H9 (cell line): ENCODE measurements at regions not wholly inside any gene's neighbourhood (a gene's known extent, or its start where the extent isn't known, plus 50 kb on each side); places are given as distances from the start of the nearest gene placed in this dataset.

Source experiments
- DNase-seq: peaks from one replicate; pipeline ENCODE4 v3.0.0-alpha.2; 2017
- H2AFZ ChIP-seq: one replicate; pipeline ENCODE4 v1.6.1; 2013; ENCODE audit warnings: mild to moderate bottlenecking, low read length, control low read depth, moderate library complexity
- H2AK5ac ChIP-seq: 2 replicates; pipeline ENCODE4 v1.6.1; 2013; ENCODE audit warnings: low read length, control low read depth, mixed read lengths; ENCODE audit not compliant: insufficient read length
- H2BK120ac ChIP-seq: one replicate; pipeline ENCODE4 v1.6.1; 2013; ENCODE audit warnings: low read depth, mild to moderate bottlenecking, low read length, control low read depth, inconsistent platforms; ENCODE audit not compliant: poor library complexity, severe bottlenecking
- H2BK12ac ChIP-seq: 2 replicates; pipeline ENCODE4 v1.6.1; 2013; ENCODE audit warnings: low read length, control low read depth, mixed read lengths, low read depth; ENCODE audit not compliant: insufficient read length
- H2BK15ac ChIP-seq: 2 replicates; pipeline ENCODE4 v1.6.1; 2013; ENCODE audit warnings: low read depth, low read length, control low read depth
- H2BK20ac ChIP-seq: one replicate; pipeline ENCODE4 v1.6.1; 2013; ENCODE audit warnings: low read depth, mild to moderate bottlenecking, low read length, control low read depth, inconsistent platforms; ENCODE audit not compliant: poor library complexity, severe bottlenecking
- H2BK5ac ChIP-seq: 2 replicates; pipeline ENCODE4 v1.6.1; 2013; ENCODE audit warnings: low read length, control low read depth, mixed read lengths; ENCODE audit not compliant: insufficient read length
- H3K14ac ChIP-seq: 2 replicates; pipeline ENCODE4 v1.6.1; 2013; ENCODE audit warnings: low read length, control low read depth; ENCODE audit not compliant: insufficient read depth
- H3K18ac ChIP-seq: 2 replicates; pipeline ENCODE4 v1.6.1; 2013; ENCODE audit warnings: low read depth, mild to moderate bottlenecking, mixed read lengths, low read length, control low read depth; ENCODE audit not compliant: insufficient read length
- H3K23ac ChIP-seq: 2 replicates; pipeline ENCODE4 v1.6.1; 2013; ENCODE audit warnings: low read length, control low read depth, mixed read lengths, low read depth; ENCODE audit not compliant: insufficient read length
- H3K23me2 ChIP-seq: 2 replicates; pipeline ENCODE4 v1.6.1; 2013; ENCODE audit warnings: low read depth, mild to moderate bottlenecking, mixed read lengths, low read length, control low read depth; ENCODE audit not compliant: insufficient read length, poor library complexity, severe bottlenecking
- H3K27ac ChIP-seq: 2 replicates; pipeline ENCODE4 v1.5.1; 2013; ENCODE audit warnings: low read length, control low read depth, mixed read lengths, low read depth; ENCODE audit not compliant: insufficient read length
- H3K27me3 ChIP-seq: 2 replicates; pipeline ENCODE4 v1.6.1; 2013; ENCODE audit warnings: low read length, control low read depth, inconsistent platforms; ENCODE audit not compliant: insufficient read depth
- H3K4ac ChIP-seq: 2 replicates; pipeline ENCODE4 v1.6.1; 2013; ENCODE audit warnings: low read depth, mild to moderate bottlenecking, control low read depth, inconsistent platforms, low read length, moderate library complexity
- H3K4me1 ChIP-seq: 2 replicates; pipeline ENCODE4 v1.6.1; 2013; ENCODE audit warnings: low read length, control low read depth, inconsistent platforms; ENCODE audit not compliant: insufficient read depth
- H3K4me2 ChIP-seq: 2 replicates; pipeline ENCODE4 v1.6.1; 2013; ENCODE audit warnings: low read length, control low read depth, mixed read lengths; ENCODE audit not compliant: insufficient read length, insufficient read depth
- H3K56ac ChIP-seq: 2 replicates; pipeline ENCODE4 v1.6.1; 2013; ENCODE audit warnings: low read depth, mild to moderate bottlenecking, mixed read lengths, low read length, control low read depth; ENCODE audit not compliant: insufficient read length
- H3K79me1 ChIP-seq: 2 replicates; pipeline ENCODE4 v1.6.1; 2013; ENCODE audit warnings: low read depth, mild to moderate bottlenecking, moderate library complexity, low read length, control low read depth, inconsistent platforms; ENCODE audit not compliant: insufficient read depth, poor library complexity, severe bottlenecking
- H3K79me2 ChIP-seq: 2 replicates; pipeline ENCODE4 v1.6.1; 2013; ENCODE audit warnings: low read length, control low read depth, inconsistent platforms; ENCODE audit not compliant: insufficient read depth
- H3K9ac ChIP-seq: 2 replicates; pipeline ENCODE4 v1.6.1; 2013; ENCODE audit warnings: low read length, control low read depth, mixed read lengths; ENCODE audit not compliant: insufficient read length; ENCODE audit errors: extremely low read depth
- H3K9me3 ChIP-seq: one replicate; pipeline ENCODE4 v1.6.1; 2013; ENCODE audit warnings: low read depth, low read length, inconsistent platforms; ENCODE audit not compliant: control insufficient read depth
- H3T11ph ChIP-seq: one replicate; pipeline ENCODE4 v1.6.1; 2013; ENCODE audit warnings: mild to moderate bottlenecking, low read length, control low read depth, inconsistent platforms
- H4K20me1 ChIP-seq: one replicate; pipeline ENCODE4 v1.6.1; 2013; ENCODE audit not compliant: control insufficient read depth, insufficient read length, insufficient read depth
- H4K5ac ChIP-seq: 2 replicates; pipeline ENCODE4 v1.6.1; 2013; ENCODE audit warnings: low read depth, mild to moderate bottlenecking, mixed read lengths, low read length, control low read depth; ENCODE audit not compliant: insufficient read length
- H4K8ac ChIP-seq: replicated peaks from 2 replicates; pipeline ENCODE4 v1.6.1; 2013; ENCODE audit warnings: low read length, control low read depth, mixed read lengths, low read depth; ENCODE audit not compliant: insufficient read length
- H4K91ac ChIP-seq: 2 replicates; pipeline ENCODE4 v1.6.1; 2013; ENCODE audit warnings: low read depth, mild to moderate bottlenecking, moderate library complexity, mixed read lengths, low read length, control low read depth; ENCODE audit not compliant: insufficient read length
- H3K27ac Mint-ChIP-seq, 3 experiments: 2 replicates in 2 of 3; 3 replicates in 1 of 3; pipeline ENCODE4 v1.8.0; 2020 to 2021; ENCODE audit warnings: mixed read lengths in 3 of 3, mild to moderate bottlenecking in 1 of 3, moderate library complexity in 1 of 3
- H3K27me3 Mint-ChIP-seq: 2 replicates; pipeline ENCODE4 v1.8.0; 2021; ENCODE audit warnings: low read depth, mild to moderate bottlenecking, moderate library complexity, mixed read lengths
- H3K36me3 Mint-ChIP-seq, 3 experiments: 2 replicates in 2 of 3; 3 replicates in 1 of 3; pipeline ENCODE4 v1.8.0; 2020 to 2021; ENCODE audit warnings: low read depth in 3 of 3, mixed read lengths in 3 of 3; ENCODE audit not compliant: insufficient read depth in 1 of 3
- H3K4me1 Mint-ChIP-seq, 2 experiments: 2 replicates each; pipeline ENCODE4 v1.8.0; 2020; ENCODE audit warnings: mixed read lengths in 2 of 2
- H3K4me3 Mint-ChIP-seq, 2 experiments: 2 replicates in 1 of 2; 3 replicates in 1 of 2; pipeline ENCODE4 v1.8.0; 2020 to 2021; ENCODE audit warnings: mild to moderate bottlenecking in 2 of 2, mixed read lengths in 2 of 2, moderate library complexity in 1 of 2
- H3K9me3 Mint-ChIP-seq, 2 experiments: 2 replicates in 1 of 2; 3 replicates in 1 of 2; pipeline ENCODE4 v1.8.0; 2020; ENCODE audit warnings: mild to moderate bottlenecking in 2 of 2, mixed read lengths in 2 of 2, moderate library complexity in 1 of 2
- WGBS: extraction: QIAGEN DNeasy Blood & Tissue Kit; methylation state at CpG from one replicate; pipeline ENCODE4 v1.1.7; 2013; ENCODE audit warnings: missing lambda C conversion rate, low lambda C conversion rate, mixed read lengths; ENCODE audit not compliant: insufficient read length; ENCODE audit errors: extremely low coverage; 5-methylcytosine and 5-hydroxymethylcytosine counted together
- TF ChIP-seq, protein P1 (sequence below): fragments of 200-600 bp; sonication (generic); conservative IDR thresholded peaks from 3 replicates; pipeline ENCODE4 v1.8.0; 2021; ENCODE audit warnings: antibody characterized with exemption, mild to moderate bottlenecking

DNA sequence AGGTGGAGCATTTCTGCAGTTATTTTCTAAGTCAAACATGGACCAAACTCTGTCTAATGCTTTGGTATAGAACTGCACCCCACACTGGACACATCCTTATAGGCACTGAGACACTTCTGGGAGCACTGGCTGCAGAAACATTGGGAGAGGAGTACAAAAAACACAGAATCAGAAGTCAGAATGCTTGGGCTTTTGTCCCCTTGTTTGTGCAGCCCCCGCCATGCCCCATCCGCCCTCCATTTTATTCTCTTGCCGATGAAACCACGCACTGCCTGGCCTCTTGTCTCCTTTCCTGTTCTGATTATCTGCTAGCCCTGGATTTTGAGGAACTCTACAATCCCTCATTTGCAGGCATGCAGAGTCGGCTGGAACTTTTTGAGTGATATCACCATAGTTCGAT is 1201.2 kb downstream of the TBC1D22A start:
- Histone ChIP-seq H3K9ac (no peak overlapping the region), H2BK15ac (no peak overlapping the region), H3K4me1 (no peaks in the 10 kb centered on the region), H3K18ac (no peak overlapping the region), H3K56ac (no peak overlapping the region), H4K91ac (no peak overlapping the region), H2AK5ac (no peak overlapping the region), H3K4ac (no peak overlapping the region), H4K8ac (no peak overlapping the region), H2BK20ac (no peak overlapping the region), H4K20me1 (no peaks in the 10 kb centered on the region), H3K4me2 (no peak overlapping the region), H2AFZ (no peak overlapping the region), H3K23me2 (no peaks in the 10 kb centered on the region), H3K23ac (no peak overlapping the region), H2BK120ac (no peak overlapping the region), H3T11ph (no peak overlapping the region), H3K14ac (no peak overlapping the region), H3K79me2 (no peaks in the 10 kb centered on the region), H3K27me3 (no peaks in the 10 kb centered on the region), H3K27ac (no peak overlapping the region), H4K5ac (no peak overlapping the region), H2BK5ac (no peak overlapping the region), H3K79me1 (no peaks in the 10 kb centered on the region), H3K9me3 (no peaks in the 10 kb centered on the region), H2BK12ac (no peak overlapping the region)
- no peak for DNase-seq
- Mint-ChIP-seq H3K4me1 (no peaks in the 10 kb centered on the region; a peak in 1 of 4 replicates), H3K36me3 (peaks cover 0 to 12% (median 11%) of the 10 kb centered on the region in 3 experiments; a peak in 3 of 7 replicates), H3K4me3 (no peak overlapping the region), H3K27ac (no peak overlapping the region), H3K9me3 (peaks cover 8 to 86% of the 10 kb centered on the region in 2 experiments), H3K27me3 (peaks cover 13% of the 10 kb centered on the region)
- WGBS: no CpG with 5 or more reads among the region's 6 CpGs
- TF ChIP-seq, protein P1, sequence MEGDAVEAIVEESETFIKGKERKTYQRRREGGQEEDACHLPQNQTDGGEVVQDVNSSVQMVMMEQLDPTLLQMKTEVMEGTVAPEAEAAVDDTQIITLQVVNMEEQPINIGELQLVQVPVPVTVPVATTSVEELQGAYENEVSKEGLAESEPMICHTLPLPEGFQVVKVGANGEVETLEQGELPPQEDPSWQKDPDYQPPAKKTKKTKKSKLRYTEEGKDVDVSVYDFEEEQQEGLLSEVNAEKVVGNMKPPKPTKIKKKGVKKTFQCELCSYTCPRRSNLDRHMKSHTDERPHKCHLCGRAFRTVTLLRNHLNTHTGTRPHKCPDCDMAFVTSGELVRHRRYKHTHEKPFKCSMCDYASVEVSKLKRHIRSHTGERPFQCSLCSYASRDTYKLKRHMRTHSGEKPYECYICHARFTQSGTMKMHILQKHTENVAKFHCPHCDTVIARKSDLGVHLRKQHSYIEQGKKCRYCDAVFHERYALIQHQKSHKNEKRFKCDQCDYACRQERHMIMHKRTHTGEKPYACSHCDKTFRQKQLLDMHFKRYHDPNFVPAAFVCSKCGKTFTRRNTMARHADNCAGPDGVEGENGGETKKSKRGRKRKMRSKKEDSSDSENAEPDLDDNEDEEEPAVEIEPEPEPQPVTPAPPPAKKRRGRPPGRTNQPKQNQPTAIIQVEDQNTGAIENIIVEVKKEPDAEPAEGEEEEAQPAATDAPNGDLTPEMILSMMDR: no peak
